GM18868 (cell line): ENCODE measurements at regions not wholly inside any gene's neighbourhood (a gene's known extent, or its start where the extent isn't known, plus 50 kb on each side); places are given as distances from the start of the nearest gene placed in this dataset.

Source experiments
- ATAC-seq: cut with Tn5 transposase; IDR thresholded peaks from one replicate; pipeline ENCODE4 v1.9.1; 2021; ENCODE audit warnings: mild to moderate bottlenecking, moderate library complexity; ENCODE audit not compliant: unreplicated experiment

DNA sequence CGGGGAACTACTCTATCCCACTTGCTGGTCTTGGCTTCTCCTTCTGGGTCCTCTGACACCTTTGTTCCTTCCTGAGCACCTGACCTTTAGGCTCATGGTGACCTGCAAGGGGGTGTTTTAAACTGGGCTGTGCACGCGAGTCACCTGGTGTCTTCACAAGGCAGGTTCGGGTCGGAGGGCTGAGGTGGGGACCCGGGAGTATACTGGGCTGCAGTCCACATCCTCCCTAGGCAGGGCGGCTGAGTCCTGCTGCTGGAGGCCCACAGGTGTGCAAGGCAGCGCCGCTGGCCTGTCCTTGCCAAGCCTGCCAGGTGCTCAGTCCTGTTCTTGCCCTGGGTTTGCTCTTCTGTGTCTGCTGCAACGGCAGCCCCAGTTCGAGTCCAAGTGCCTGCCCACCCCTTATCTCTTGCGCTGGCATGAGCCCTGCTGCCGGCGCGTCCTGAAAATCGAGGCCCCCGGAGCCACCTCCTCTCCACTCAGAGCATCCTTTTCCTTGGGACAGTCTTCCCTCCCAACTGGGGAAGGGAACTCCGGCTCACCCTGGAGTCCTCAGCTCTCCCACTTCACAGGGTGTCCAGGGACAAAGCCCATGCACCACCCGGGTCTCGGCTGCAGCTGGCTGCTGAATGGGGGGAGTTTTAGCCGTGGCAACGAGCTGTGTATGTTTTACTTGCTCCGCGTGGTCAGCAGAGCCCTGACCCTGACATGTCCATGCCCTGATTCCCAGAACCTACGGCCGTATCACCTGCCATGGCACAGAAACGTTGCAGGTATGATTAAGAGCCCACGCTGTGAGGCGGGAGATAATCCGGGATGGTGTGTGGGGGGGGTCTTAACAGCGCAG lies 193.5 kb downstream of the TEX29 start:
- ATAC-seq: no peak

DNA sequence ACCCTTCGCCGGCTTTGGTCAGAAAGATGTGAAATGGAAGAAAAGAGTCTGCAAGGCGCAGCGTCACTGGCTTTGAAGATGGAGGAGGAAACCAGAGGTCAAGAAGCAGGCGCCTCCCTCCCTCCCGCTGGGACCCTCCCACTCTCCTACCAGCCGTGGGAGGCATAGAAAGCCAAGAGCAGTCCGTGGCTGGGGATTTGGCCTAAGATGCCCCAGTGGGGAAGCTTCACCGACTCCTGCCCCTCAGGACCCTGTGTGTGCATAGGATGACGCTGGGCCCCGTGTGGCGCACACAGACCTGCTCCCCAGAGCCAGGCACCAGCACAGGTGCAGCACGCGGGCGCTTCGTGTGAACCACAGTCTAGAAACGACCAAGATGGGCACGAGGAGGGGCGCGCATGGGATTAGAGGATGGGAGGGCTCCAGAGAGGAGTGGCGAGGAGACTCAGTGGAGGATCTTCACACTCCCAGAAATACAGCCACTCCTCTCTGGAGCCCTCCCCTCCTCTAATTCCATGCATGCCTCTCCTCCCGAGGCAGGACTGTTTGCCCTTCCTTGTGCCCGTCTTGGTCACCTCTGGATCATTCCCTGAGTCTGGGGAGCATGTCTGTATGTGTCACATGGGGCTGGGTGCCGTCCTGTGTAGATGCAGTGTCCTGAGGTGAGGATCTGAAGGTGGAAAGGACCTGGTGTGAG lies 194.3 kb downstream of the TEX29 start:
- ATAC-seq: no peak

DNA sequence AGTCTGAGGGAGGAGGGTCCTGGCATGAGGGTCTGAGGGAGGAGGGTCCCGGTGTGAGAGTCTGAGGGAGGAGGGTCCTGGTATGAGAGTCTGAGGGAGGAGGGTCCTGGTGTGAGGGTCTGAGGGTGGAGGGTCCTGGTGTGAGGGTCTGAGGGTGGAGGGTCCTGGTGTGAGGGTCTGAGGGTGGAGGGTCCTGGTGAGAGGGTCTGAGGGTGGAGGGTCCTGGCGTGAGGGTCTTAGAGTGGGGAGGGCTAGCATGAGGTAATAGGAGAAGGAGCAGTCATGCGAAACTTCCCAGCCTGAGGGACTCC lies 194.8 kb downstream of the TEX29 start:
- ATAC-seq: no peak

- ATAC-seq: no peak
These were observed 195.2 kb downstream of the TEX29 start for GRCh38 chr13:111515635-111516034.

- no peak for ATAC-seq
These were observed 196.5 kb downstream of the TEX29 start for GRCh38 chr13:111516712-111517640.

DNA sequence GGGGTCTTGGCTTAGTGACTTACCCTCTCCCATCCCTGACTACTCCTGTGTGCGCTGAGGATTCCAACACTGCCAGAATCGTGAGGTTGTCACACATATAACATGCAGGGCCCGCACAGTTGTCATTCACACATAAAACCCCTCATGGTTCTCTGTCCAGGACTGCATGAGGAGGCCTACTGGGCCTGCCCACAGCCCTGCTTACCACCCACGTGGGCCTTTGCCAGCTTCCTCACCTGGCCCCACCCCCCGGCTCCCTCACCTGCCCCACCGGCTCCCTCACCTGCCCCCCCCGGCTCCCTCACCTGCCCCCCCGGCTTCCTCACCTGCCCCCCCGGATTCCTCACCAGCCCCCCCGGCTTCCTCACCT lies 197.2 kb downstream of the TEX29 start:
- ATAC-seq: no peak

- no peak for ATAC-seq
These were observed 197.8 kb downstream of the TEX29 start for GRCh38 chr13:111518161-111518792.

GRCh38 chr13:111519041-111519440 lies 198.6 kb downstream of the TEX29 start:
- no peak for ATAC-seq

DNA sequence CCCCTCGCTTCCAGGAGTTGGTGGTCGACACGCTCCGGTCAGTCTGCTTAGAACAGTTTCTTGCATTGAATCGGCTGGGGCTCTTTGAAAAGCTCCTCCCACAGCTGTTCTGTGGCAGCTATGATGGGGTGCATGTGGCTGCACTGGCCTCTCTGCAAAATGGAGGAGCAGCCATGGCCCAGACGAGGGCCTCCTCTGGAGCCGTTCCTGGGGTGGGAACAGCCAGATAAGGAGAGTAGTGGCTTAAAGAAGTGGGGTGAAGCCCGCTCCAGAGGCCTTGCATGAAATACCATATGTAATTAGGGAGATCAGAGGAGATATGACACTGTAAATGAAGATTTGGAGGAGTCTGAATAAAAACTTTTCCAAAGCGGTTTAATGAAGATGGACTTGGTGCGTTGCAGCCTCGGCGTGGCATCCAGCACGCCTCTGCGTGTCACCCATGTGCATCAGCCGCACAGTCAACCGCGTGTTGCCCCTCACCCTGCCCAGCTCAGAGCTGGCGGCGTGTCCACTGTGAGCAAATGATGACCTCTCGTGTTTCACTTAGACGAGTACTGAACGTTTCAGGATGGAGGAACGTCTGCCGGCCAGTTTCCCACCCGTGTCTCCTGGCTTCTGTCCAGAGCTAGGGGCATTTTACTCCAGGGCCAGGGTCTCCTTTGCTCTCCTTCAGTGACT lies 199.2 kb downstream of the TEX29 start:
- no peak for ATAC-seq

DNA sequence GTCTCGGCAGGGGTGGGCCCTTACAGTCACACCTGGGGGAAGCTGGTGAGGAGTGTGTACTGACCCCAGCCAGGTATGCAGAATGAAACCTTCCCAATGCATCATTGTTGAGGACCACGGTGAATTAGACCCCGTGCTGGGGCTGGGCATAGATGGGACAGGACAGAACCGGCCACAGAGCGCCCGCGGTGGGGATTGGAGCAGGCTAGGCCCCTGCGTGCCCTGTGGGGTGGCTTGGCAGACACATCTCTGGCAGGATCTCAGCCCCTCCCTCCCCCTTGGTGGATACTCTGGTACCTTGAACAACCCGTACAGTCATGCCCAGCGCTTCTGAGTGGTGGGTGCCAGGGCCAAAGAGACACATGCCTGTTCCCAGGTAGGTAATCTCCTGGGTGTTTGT lies 200.6 kb downstream of the TEX29 start:
- ATAC-seq: no peak

GRCh38 chr13:111521691-111522229 lies 201.3 kb downstream of the TEX29 start:
- ATAC-seq: no peak

DNA sequence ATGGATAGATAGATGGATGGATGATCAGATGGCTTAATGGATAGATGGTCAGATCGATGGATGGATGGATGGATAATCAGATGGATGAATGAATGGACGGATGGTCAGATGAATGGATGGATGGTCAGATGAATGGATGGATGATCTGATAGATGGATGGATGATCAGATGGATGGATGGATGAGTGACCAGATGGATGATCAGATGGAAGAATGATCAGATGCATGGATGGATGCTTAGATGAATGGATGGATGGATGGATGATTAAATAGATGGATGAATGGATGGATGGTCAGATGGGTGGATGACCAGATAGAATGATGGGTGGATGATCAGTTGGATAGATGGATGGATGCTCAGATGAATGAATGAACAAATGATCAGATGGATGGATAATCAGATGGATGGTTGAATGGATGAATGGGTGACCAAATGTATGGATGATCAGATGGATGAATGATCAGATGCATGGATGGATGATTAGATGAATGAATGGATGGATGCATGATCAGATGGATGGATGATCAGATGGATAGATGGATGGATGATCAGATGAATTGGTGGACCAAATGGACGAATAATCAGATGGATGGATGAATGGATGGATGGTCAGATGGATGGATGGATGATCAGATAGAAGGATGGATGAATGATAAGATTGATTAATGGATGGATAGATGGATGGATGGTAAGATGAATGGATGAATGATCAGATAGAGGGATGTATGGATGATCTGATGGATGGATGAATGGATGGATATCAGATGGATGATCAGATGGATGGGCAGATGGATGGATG lies 205.1 kb downstream of the TEX29 start:
- ATAC-seq: no peak

- ATAC-seq: no peak
These were observed 206.5 kb downstream of the TEX29 start for GRCh38 chr13:111526922-111527321.

DNA sequence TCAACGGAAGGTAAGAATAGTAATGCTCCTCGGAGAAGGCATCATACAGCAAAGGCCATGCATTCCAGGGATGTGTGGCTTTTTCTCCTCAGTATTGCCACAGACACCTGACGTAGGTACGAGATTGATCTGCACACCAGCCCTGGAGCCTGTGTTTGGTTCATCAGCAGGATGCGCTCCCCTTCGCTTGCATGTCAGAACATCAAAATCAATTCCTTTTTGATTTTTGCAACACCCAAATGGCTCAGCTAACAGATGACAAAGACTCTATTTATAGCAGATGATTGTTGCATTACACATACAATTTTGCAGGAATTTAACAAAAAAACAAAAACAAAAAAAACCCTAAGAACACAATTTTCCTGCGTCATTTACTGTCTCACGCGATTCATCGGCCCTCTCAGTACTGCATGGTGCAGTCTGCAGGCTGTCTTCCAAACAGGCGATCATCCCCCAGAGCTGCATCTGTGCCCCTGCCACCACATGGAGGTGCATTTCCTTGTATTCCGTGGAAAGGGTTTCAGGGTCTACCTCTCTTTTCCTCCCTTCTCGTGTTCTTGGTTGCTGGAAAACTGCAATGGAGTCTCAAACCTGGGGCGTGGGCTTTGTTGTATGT lies 207.3 kb downstream of the TEX29 start:
- no peak for ATAC-seq

- no peak for ATAC-seq
These were observed 208.1 kb downstream of the TEX29 start for GRCh38 chr13:111528513-111528912.

DNA sequence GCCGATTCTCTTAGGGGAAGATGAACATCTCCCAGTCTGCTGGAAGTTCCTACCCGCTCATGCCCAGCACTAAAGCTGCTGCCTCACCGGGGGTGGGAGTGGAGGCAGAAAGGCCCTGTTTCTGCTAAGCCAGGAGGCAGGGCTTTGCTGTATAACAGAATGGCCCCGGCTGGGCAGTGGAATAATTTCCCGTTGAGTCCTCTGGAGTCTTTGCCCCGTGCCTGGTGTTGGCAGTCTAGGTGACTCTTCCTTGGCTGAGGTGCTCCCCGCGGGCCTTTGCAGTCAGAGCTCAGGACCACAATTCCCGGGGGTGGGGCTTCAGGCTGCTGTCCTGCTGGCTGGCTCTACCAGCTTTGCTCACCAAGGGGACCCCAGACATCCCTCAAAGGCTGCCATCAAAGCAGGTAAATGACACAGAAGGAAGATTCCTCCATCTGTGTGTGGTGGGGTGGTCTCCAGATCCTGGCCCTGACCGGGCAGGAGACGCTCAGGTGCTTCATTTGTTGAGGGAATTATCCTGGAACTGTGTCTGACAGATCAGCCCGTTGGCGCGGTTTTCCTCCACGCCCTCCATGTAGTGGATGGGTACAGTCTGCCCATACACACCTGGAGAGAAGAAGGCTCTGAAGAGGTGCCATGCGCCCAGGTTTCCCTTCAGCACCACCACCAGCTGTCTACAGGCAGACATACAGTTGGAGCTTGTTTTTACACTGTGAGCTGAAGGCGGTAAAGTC lies 209.9 kb downstream of the TEX29 start:
- ATAC-seq: no peak

DNA sequence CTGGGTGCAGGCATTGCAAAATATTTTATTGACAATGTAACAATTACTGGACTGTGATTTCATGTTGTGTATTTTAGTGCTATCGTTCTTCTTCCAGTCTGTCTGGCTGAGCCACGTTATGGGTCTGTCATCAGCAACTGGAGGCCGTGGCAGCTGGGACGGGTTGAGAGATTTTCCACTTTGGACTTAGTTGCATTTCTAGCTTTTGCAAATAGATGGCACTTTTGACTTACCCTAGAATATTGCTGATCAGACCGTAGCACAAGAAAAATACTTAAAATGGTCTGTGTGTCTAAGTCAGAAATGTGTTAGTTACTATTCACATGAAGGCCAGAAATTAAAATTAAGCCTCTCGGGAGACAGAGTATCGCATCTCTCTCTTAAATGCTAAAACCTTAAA lies 211.1 kb downstream of the TEX29 start:
- no peak for ATAC-seq

- ATAC-seq: no peak
These were observed 211.7 kb downstream of the TEX29 start for GRCh38 chr13:111532111-111532510.
